Gastrocnemius medialis (tissue), 4 donors: ENCODE measurements at regions not wholly inside any gene's neighbourhood (a gene's known extent, or its start where the extent isn't known, plus 50 kb on each side); places are given as distances from the start of the nearest gene placed in this dataset.

ENCODE experiments used
- ATAC-seq, 2 donors: fragments of 150-250 bp; one replicate each; pipeline ENCODE4 v1.9.1; 2016
- DNase-seq, 2 donors: peaks; one replicate each; pipeline ENCODE4 v3.0.0-alpha.2; 2019
- H3K27ac ChIP-seq, 4 donors: fragments of 200-600 bp; sonication (generic); 1 replicate in 1 of 4; 2 replicates in 3 of 4; pipeline ENCODE4 v1.5.1; 2016 to 2018; ENCODE audit warnings: mild to moderate bottlenecking in 2 of 4, moderate library complexity in 1 of 4
- H3K27me3 ChIP-seq, 3 donors: fragments of 200-600 bp; sonication (generic) in 2 of 3; 1 replicate in 1 of 3; 2 replicates in 2 of 3; pipeline versions ENCODE4 v1.5.1 to v1.6.0; 2016 to 2019; ENCODE audit warnings: mild to moderate bottlenecking in 1 of 3, moderate library complexity in 1 of 3
- H3K36me3 ChIP-seq, 2 donors: fragments of 200-600 bp; sonication (generic) in 1 of 2; one replicate each; pipeline ENCODE4 v1.5.1; 2017 to 2018
- H3K4me1 ChIP-seq, 2 donors: fragments of 200-600 bp; sonication (generic) in 1 of 2; one replicate each; pipeline ENCODE4 v1.5.1; 2016 to 2017; ENCODE audit warnings: mild to moderate bottlenecking in 2 of 2
- H3K4me3 ChIP-seq, 4 donors: fragments of 200-600 bp; sonication (generic) in 3 of 4; 1 replicate in 1 of 4; 2 replicates in 3 of 4; pipeline ENCODE4 v1.5.1; 2016 to 2019; ENCODE audit warnings: mild to moderate bottlenecking in 2 of 4
- H3K9me3 ChIP-seq, 3 donors: fragments of 200-600 bp; sonication (generic) in 2 of 3; 1 replicate in 1 of 3; 2 replicates in 2 of 3; pipeline ENCODE4 v1.5.1; 2016 to 2019
- CTCF ChIP-seq, 5 experiments: fragments of 450-650 bp in 3 of 5; fragments of 200-600 bp in 2 of 5; sonication (generic) in 2 of 5; IDR thresholded peaks in 4 of 5; conservative IDR thresholded peaks in 1 of 5; 1 replicate in 4 of 5; 2 replicates in 1 of 5; pipeline ENCODE4 v1.5.1; 2016 to 2019; ENCODE audit warnings: antibody characterized with exemption in 5 of 5, mild to moderate bottlenecking in 3 of 5, moderate library complexity in 3 of 5
- POLR2A ChIP-seq, 2 donors: fragments of 450-650 bp; IDR thresholded peaks; one replicate each; pipeline ENCODE4 v1.6.1; 2017; ENCODE audit warnings: antibody characterized with exemption in 2 of 2, mild to moderate bottlenecking in 2 of 2, moderate library complexity in 2 of 2
- in situ Hi-C, 4 donors: fragments of 200-750 bp; cut with MboI; loops; one replicate each; pipeline versions ENCODE4 v1.15.0 to v1.8.0; 2017; ENCODE audit warnings: low sequenced_read_pairs in 4 of 4
- intact Hi-C: fragments of 100-400 bp; cut with DNase I; formaldehyde crosslinking; loops from one replicate; pipeline ENCODE4 v1.15.1; 2023; ENCODE audit warnings: low total_unique reads

- H3K4me1 ChIP-seq = no peaks in the 10 kb centered on the region
- H3K4me3 ChIP-seq = no peak overlapping the region
- H3K36me3 ChIP-seq = no peaks in the 10 kb centered on the region
- H3K9me3 ChIP-seq = no peaks in the 10 kb centered on the region
- intact Hi-C loops (no loop called here), in situ Hi-C loops (no loop called here)
- ATAC-seq (no peak), DNase-seq (no peak)
- no peaks in the 10 kb centered on the region for H3K27me3 ChIP-seq
- TF ChIP-seq CTCF (IDR thresholded peaks at IDR 0.05 in 4 of 5, conservative IDR thresholded peaks at IDR 0.05 in 1 of 5) (no peak), POLR2A (IDR thresholded peaks at IDR 0.05) (no peak)
- H3K27ac ChIP-seq = no peak overlapping the region
Measured at GRCh38 chr2:212745359-212745758, 206.8 kb upstream of the ERBB4 start.

- intact Hi-C loops (no loop called here), in situ Hi-C loops (no loop called here)
- no peak overlapping the region for H3K27ac ChIP-seq
- no peak for ATAC-seq
- TF ChIP-seq CTCF (IDR thresholded peaks at IDR 0.05 in 4 of 5, conservative IDR thresholded peaks at IDR 0.05 in 1 of 5) (no peak), POLR2A (IDR thresholded peaks at IDR 0.05) (no peak)
- H3K9me3 ChIP-seq = no peaks in the 10 kb centered on the region
- H3K27me3 ChIP-seq = no peaks in the 10 kb centered on the region
- no peak overlapping the region for H3K4me3 ChIP-seq
- DNase-seq = no peak
- H3K4me1 ChIP-seq = no peaks in the 10 kb centered on the region
- no peaks in the 10 kb centered on the region for H3K36me3 ChIP-seq
Measured at GRCh38 chr2:212737392-212738172, 199.0 kb upstream of the ERBB4 start.

GRCh38 chr2:212736385-212736726, 197.8 kb upstream of the ERBB4 start:
- H3K4me3 ChIP-seq = no peak overlapping the region
- TF ChIP-seq POLR2A (IDR thresholded peaks at IDR 0.05) (no peak), CTCF (IDR thresholded peaks at IDR 0.05 in 4 of 5, conservative IDR thresholded peaks at IDR 0.05 in 1 of 5) (no peak)
- no peaks in the 10 kb centered on the region for H3K4me1 ChIP-seq
- no peaks in the 10 kb centered on the region for H3K27me3 ChIP-seq
- H3K9me3 ChIP-seq = no peaks in the 10 kb centered on the region
- intact Hi-C loops (no loop called here), in situ Hi-C loops (no loop called here)
- H3K36me3 ChIP-seq = no peaks in the 10 kb centered on the region
- no peak for ATAC-seq
- DNase-seq = no peak
- no peak overlapping the region for H3K27ac ChIP-seq

GRCh38 chr2:212733273-212733672, 194.7 kb upstream of the ERBB4 start:
- TF ChIP-seq CTCF (IDR thresholded peaks at IDR 0.05 in 4 of 5, conservative IDR thresholded peaks at IDR 0.05 in 1 of 5) (no peak), POLR2A (IDR thresholded peaks at IDR 0.05) (no peak)
- intact Hi-C loops = no loop called here
- Histone ChIP-seq H3K9me3 (no peaks in the 10 kb centered on the region), H3K27ac (no peak overlapping the region), H3K27me3 (no peaks in the 10 kb centered on the region), H3K4me3 (no peak overlapping the region), H3K36me3 (no peaks in the 10 kb centered on the region), H3K4me1 (no peaks in the 10 kb centered on the region)
- ATAC-seq (no peak), DNase-seq (no peak)
- in situ Hi-C loops = no loop called here

- no peak overlapping the region for H3K27ac ChIP-seq
- no peak for TF ChIP-seq CTCF (IDR thresholded peaks at IDR 0.05 in 4 of 5, conservative IDR thresholded peaks at IDR 0.05 in 1 of 5)
- H3K9me3 ChIP-seq = no peaks in the 10 kb centered on the region
- no peak overlapping the region for H3K4me3 ChIP-seq
- H3K4me1 ChIP-seq = no peaks in the 10 kb centered on the region
- in situ Hi-C loops (no loop called here), intact Hi-C loops (no loop called here)
- no peak for ATAC-seq
- no peak for DNase-seq
- no peaks in the 10 kb centered on the region for H3K27me3 ChIP-seq
- no peaks in the 10 kb centered on the region for H3K36me3 ChIP-seq
Measured at GRCh38 chr2:212732860-212733259, 194.3 kb upstream of the ERBB4 start.
